ENCODE measurements at regions not wholly inside any gene's neighbourhood (a gene's known extent, or its start where the extent isn't known, plus 50 kb on each side); places are given as distances from the start of the nearest gene placed in this dataset.
"Not testable (repeated sequence)": the region's sequence is repeated elsewhere in the genome, so short reads cannot be mapped to it uniquely, and the experiment has no call there.

GRCh38 chr1:29758781-29759499, 522.6 kb downstream of the PTPRU start:
- intact Hi-C loops (cut with DNase I; ENCODE audit: low total_unique reads): no loop called here
- TF ChIP-seq CTCF (IDR thresholded peaks at IDR 0.05): no peak

GRCh38 chr1:29757866-29758780, 521.8 kb downstream of the PTPRU start:
- peaks cover 0 to 7% (median 3%) of the 10 kb centered on the region in 3 donors for H3K9me3 ChIP-seq
- no peaks in the 10 kb centered on the region for H3K36me3 ChIP-seq
- H3K4me3 ChIP-seq: no peak overlapping the region
- no peak overlapping the region for H3K27ac ChIP-seq
- H3K27me3 ChIP-seq: peaks cover 0 to 28% of the 10 kb centered on the region in 2 donors
- no peak for TF ChIP-seq CTCF (IDR thresholded peaks at IDR 0.05)
- no peaks in the 10 kb centered on the region for H3K4me1 ChIP-seq
- no peak for DNase-seq
- intact Hi-C loops (cut with DNase I; ENCODE audit: low total_unique reads): no loop called here

More at GRCh38 chr1:29758781-29759499, 522.6 kb downstream of the PTPRU start:
- Histone ChIP-seq H3K9me3 (peaks cover 0 to 7% (median 3%) of the 10 kb centered on the region in 3 donors), H3K4me3 (no peak overlapping the region), H3K4me1 (no peaks in the 10 kb centered on the region), H3K36me3 (no peaks in the 10 kb centered on the region), H3K27me3 (peaks cover 0 to 24% of the 10 kb centered on the region in 2 donors), H3K27ac (no peak overlapping the region)
- no peak for DNase-seq

- intact Hi-C loops (cut with DNase I; ENCODE audit: low total_unique reads): no loop called here
- TF ChIP-seq CTCF (IDR thresholded peaks at IDR 0.05): no peak
- DNase-seq: no peak
- Histone ChIP-seq H3K4me3 (no peak overlapping the region), H3K36me3 (no peaks in the 10 kb centered on the region), H3K27me3 (peaks cover 0 to 32% of the 10 kb centered on the region in 2 donors), H3K27ac (no peak overlapping the region), H3K9me3 (no peaks in the 10 kb centered on the region), H3K4me1 (no peaks in the 10 kb centered on the region)
Measured at GRCh38 chr1:29756901-29757725, 520.8 kb downstream of the PTPRU start.

- no peak for DNase-seq
- H3K36me3 ChIP-seq: no peaks in the 10 kb centered on the region
- H3K4me1 ChIP-seq: no peaks in the 10 kb centered on the region
- intact Hi-C loops (cut with DNase I; ENCODE audit: low total_unique reads): no loop called here
- no peak overlapping the region for H3K27ac ChIP-seq
- no peak overlapping the region for H3K4me3 ChIP-seq
- peaks cover 0 to 32% of the 10 kb centered on the region in 2 donors for H3K27me3 ChIP-seq
- H3K9me3 ChIP-seq: no peaks in the 10 kb centered on the region
- no peak for TF ChIP-seq CTCF (IDR thresholded peaks at IDR 0.05)
Measured at GRCh38 chr1:29756498-29756897, 520.2 kb downstream of the PTPRU start.

GRCh38 chr1:29756085-29756484, 519.8 kb downstream of the PTPRU start:
- no peak for TF ChIP-seq CTCF (IDR thresholded peaks at IDR 0.05)
- no peaks in the 10 kb centered on the region for H3K9me3 ChIP-seq
- H3K27me3 ChIP-seq: peaks cover 0 to 32% of the 10 kb centered on the region in 2 donors
- no peaks in the 10 kb centered on the region for H3K4me1 ChIP-seq
- no peaks in the 10 kb centered on the region for H3K36me3 ChIP-seq
- no peak overlapping the region for H3K27ac ChIP-seq
- no peak for DNase-seq
- intact Hi-C loops (cut with DNase I; ENCODE audit: low total_unique reads): no loop called here
- no peak overlapping the region for H3K4me3 ChIP-seq

- H3K27ac ChIP-seq; H3K4me1 ChIP-seq; intact Hi-C loops (cut with DNase I; ENCODE audit: low total_unique reads); H3K9me3 ChIP-seq; H3K4me3 ChIP-seq; H3K36me3 ChIP-seq; DNase-seq: not testable (repeated sequence)
- peaks cover 0 to 32% of the 10 kb centered on the region in 2 donors for H3K27me3 ChIP-seq
Measured at GRCh38 chr1:29755412-29756015, 519.2 kb downstream of the PTPRU start.

Data from tibial artery (tissue), 4 donors.